Right hindlimb (tissue), 1 donor: ENCODE measurements at regions not wholly inside any gene's neighbourhood (a gene's known extent, or its start where the extent isn't known, plus 50 kb on each side); places are given as distances from the start of the nearest gene placed in this dataset.
"Not testable (repeated sequence)": the region's sequence is repeated elsewhere in the genome, so short reads cannot be mapped to it uniquely, and the experiment has no call there.

Experiments
- DNase-seq: peaks from one replicate; pipeline ENCODE4 v3.0.0-alpha.2; 2018

DNA sequence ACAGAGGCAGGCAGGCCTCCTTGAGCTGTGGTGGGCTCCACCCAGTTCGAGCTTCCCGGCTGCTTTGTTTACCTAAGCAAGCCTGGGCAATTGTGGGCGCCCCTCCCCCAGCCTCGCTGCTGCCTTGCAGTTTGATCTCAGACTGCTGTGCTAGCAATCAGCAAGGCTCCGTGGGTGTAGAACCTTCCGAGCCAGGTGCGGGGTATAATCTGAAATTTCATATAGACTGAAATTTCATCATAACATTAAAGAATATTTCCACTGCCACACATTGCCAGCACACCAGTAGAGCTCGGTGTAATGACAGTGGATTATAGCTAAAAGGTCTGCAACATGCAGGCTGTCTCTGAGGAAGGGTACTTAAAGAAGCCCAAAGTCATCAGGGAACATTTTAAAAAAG, 344.3 kb upstream of the COL8A1 start:
- not testable (repeated sequence) for DNase-seq

DNA sequence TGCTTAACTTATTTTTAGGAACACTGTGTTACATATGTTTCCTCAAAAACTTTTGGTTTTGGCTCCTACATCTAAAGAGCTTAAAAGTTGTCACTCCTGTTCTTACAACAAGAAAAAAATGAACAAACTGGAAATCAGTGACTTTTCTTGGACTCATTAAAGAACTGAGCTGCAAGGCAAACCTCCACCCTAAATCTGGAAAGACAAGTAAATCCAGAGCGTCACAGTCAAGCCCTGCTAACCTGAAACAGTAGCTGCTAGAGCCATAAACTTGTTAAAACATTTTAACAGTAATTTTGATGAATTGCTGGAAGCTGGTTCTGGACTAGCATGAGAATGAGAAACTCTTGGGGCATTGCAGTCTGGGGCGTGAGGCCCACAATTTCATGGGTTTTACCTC, 350.5 kb upstream of the COL8A1 start:
- DNase-seq = no peak

DNA sequence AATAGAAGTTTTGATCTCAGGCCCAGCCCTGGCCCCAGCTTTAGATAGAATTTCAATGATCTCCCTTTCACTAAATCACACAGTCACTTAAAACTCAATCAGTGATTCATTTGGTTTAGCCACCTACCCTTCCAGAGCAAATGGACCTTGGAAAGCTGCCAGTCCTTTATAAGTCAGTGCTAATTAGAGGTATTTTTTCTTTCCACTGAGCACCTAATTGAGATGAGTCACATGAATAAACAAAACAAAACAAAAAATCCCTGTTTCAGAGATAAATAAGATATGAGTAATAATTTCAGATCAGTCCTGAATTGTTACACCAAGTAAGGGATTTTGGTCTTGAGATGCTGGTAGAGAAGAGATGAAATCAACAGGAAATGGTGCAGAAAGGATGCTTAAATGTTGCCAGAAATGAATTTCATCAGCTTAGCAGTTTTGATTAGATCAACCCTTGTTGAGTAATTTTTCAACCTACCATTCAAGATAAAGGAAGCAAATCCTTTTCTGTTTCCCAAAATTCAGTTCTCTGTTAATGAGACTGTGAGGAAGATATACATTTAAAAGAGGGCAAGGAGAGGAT, 352.0 kb upstream of the COL8A1 start:
- no peak for DNase-seq

DNA sequence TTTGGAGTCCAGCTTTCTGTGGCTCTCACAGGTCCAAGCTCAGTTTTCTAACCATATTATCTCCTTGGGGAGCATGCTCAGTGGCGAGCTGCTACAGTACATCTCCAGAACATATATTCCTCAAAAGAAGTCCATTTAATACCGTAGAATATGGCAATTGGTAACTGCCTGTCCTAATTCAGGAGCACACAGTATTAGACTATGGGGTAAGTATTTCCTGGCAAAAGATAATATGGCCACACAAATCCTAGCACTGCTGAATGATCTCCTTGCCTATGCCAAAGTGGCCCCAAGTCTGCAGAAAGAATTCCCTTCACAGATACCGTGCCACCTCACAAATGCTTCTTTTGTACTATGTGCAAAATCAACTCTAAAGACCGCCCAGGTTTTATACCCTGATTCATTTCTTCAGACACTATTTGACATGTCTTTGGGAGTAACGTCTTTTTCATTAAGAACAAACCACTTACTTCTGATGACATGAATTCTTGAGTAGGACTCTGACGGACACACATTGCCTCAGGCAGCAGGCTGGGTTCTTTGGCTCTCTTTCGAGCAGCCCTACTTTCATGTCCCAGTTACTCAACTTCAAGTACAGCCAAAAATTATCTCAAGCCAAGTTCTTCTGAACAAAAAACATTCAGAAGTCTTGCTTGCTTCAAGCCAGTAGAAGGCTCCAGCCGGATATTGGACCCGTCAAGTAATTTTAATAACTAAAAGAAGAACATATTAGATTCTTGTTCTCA, 368.3 kb upstream of the DCBLD2 start:
- DNase-seq = no peak

DNA sequence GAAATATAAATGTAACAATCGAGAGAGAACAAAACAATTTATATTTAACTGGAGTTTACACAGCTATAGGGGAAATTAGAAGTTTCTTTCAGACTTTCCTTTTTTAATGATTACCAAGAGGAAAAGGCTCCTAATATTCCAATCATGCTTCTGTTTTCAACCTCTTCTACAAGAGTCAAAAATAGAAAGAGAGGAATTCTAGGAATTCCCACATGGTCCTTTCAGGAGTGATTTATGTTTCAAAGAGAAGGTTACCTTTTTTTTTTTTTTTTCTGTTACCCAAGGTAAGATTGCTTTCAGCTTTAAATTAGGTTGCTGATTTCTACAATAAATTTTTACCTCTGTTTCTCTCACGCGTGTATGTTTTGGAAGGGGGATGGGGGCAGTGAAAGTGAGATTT, 355.3 kb upstream of the DCBLD2 start:
- no peak for DNase-seq

DNA sequence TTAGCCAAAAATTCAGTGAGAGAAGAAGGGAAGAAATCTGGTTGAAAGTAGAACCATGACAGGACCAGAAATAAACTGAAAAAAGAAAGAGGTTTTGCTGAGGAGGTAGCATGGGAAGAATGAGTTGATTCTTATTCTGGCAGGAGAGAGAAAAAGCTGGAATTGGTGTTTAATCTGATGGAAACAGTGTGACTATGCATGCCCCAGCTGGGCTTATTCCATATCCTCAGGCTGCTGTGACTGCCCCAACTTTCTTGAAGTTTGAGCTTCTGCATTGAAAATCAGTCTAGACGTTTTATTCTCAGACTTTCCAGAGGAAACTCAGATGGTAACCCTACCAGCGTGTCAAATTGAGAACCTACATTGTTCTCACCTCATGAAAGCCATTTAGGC, 352.5 kb upstream of the DCBLD2 start:
- DNase-seq = no peak

DNA sequence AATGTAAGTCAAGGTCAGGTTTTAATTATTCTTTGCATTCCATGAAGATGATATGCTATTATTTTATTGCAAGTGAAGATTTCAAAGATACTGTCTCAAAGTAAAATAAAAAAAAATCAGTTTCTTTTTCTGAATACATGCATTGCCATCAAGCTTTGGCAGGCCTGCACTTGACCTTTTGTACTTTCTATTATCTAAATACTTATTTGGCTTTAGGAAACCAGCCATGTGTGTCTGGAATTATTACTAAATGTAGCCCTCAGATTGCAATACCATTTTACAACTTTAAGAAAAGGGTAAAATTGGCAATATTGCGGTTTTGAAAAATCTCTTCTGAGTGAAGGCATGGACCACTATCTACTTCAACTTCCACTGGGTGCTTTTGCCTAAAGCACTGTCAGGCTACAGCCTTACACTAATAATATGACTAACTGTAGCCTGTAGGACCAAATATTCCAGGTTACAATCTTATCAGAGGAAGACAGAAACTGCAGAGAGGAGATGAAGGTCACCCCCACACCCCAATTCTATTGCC, 349.4 kb upstream of the DCBLD2 start:
- DNase-seq = no peak

DNA sequence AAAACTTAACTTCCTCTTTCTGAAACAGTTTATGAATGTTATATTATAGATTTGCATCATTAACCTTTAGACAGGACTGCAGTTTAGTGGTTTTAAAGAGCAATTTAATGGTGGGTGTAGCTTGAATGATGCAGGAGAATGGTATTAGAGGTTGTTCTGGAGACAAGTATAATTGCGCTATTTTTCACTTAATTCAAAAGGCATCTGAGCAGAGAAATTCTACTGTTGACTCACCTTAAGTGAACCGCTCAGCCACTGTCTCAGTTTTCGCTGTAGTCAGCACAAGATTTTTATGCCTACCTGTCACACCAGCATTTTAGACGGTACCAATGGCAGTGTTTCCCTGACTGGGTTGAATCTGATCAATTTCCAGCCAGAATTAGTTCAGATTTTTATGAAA, 348.8 kb upstream of the DCBLD2 start:
- no peak for DNase-seq

DNA sequence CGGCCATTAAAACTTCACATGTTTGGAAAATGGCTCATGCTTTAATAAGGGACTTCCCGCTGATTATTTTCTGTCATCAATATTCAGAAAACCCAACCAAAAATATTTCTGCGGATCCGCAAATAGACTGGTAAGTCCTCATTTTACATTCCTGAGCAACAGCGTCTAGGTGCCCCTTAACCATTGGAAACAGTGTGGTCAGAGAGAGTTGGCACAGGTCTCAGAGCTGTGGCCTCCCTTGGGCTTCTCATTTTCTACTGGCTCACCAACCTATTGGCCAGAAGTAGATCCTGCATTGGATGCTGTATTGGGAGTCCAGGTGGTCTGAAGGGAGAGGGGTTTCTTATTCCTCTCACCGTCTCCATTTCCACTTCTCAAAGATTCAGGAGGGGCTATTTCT, 348.1 kb upstream of the DCBLD2 start:
- DNase-seq = peak; percentile 33

DNA sequence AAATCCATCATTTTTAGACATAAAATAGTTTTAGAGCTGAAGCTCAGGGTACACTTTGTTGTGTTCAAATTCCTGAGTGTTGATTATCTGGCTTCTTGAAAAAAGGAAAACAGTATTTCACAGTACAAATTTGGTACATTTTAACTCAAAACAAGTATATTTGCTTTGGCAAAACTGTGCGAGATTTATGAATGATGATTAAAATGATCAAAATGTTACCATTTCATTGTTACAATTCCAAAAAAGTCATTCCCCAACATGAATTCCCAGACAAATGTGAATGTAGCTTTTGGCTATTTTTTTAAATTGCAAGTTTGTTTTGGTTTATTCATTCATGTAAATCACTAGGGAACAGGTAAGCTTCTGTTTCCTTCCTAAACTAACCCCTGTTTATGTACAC, 347.4 kb upstream of the DCBLD2 start:
- no peak for DNase-seq

DNA sequence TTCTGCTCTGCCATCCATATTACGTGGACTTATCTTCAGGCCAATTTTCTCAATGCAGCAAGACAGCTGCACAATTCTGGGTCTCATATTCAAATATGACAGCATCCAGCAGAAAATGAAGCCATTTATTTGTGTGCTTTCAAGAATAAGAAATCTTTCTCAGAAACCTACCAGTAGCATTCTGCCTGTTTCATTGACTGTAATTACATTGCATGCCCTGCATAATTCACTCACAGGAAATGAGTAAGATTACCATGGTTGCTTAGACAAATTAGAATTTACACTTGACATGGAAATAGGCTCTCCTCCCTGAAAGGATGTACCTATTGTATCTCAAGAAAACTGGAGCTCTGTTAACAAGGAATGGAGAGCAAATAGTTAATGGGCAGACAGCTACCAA, 346.6 kb upstream of the DCBLD2 start:
- no peak for DNase-seq

DNA sequence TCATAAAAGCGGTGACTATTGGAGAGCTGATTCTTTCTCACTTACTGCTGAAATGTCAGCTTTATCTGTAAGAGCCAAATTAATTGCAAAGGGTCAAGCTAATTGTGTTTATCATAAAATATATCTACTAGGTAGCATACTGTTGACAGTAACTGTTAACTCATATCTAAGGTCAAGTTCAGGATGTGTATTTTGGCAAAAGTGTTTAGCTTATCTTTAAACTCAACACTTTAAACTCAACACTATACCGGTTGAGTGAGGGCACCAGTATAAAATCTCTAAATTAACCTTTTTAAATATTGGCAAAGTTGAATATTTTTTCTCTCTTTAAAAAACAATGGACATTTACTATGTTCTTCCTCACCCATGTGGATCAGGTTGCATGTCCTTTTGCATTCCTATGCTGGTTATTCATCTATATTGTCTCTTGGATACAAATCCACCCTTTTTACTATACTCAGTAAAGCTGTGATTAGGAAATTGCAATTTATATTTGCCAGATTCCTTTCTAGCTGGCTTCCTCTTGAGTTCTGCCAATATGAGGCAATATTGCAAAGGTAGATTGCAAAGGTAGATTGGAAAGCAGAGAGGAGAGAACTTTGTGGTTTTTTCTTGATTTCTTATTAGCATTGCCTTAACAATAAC, 344.6 kb upstream of the DCBLD2 start:
- DNase-seq = no peak

DNA sequence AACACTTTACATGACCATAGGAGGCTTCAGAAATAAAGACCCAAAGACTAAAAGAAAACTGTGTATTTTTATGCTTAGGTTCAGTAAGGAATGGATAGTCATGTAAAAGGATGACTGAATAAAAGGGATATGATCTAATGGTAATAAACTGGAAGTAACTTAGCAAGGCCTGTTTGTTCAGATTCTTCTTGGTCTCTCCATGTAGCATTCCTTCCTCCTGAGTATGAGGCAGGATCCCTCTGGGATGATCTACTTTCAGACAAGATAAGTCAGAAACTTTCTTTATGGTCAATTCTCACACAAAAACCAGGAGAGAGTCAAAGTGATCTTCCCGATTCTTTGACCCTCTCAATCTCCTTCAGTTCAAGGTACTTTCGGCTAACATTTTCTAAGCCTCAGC, 340.8 kb upstream of the DCBLD2 start:
- no peak for DNase-seq

DNA sequence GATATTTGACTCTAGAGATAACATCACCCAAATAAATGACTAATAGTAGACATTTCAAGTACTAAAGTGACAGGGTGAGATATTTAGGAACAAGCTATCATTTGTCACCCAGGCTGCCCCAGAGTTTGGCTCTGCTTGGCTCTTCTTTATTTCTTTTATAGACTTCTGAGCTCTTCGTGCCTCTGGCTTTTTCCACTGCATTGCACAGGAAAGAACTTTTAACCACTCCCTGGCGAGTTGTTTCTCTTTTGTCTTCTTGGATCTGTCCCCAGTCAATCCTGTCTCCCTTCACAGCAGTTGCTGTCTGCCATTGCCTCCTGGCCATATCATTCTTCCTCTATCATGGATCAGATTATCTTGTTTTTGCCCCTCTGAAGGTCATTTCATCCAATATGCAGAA, 339.2 kb upstream of the DCBLD2 start:
- DNase-seq = no peak

DNA sequence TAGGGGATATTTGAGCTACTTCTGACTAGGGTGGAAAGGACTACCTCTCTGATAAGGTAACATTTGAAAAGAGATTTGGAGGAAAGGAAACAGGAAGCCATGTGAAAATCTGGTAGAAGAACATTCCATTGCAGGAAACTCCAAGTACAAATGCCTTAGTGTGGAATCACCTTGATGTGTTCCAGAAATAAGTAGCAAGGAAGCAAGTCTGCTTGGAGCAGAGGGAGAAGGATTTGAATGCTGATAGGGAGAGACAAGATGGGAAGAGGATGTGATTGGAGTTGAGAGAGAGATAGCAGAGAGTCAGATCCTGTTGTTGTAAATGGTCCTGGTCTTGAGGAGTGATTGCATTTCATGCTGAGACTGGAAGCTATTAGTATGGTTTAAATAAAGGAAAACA, 335.1 kb upstream of the DCBLD2 start:
- no peak for DNase-seq

DNA sequence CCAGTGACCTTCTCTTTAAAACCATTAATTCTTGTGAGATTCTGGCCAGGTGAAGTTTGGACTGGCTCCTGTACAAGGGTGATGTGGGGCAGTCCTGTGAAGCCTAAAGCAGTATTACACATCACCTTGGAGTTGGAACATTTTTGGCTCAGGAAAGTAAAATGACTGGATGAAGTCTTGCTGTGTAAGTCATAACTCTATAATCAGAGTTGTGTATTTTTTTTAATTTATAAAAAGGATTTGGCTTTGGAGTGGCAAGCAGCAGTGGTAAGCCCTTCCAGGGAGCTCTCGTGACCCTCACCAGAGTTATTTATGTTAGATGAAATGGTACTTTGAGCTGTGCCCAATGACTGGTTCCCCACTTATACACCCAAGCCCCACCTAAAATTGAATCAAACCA, 331.2 kb upstream of the DCBLD2 start:
- DNase-seq = no peak

DNA sequence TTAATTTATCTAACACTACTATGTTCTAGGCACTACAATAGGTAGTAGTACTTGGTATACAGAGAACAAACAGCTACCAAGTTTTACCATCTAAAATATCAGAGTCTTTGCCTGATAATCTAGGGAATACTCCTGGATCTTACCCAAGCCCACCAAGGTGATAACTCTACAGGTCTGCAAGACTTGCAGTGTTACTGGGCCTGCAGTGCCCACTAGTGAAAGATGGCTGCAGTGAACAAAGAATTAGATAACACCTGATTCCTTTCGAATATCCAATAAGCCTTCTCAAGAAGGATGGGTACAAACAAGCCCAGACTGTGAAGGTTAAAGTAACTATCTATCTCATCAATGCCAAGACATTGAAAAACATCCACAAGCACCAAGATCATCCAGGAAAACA, 317.0 kb upstream of the DCBLD2 start:
- DNase-seq = no peak

DNA sequence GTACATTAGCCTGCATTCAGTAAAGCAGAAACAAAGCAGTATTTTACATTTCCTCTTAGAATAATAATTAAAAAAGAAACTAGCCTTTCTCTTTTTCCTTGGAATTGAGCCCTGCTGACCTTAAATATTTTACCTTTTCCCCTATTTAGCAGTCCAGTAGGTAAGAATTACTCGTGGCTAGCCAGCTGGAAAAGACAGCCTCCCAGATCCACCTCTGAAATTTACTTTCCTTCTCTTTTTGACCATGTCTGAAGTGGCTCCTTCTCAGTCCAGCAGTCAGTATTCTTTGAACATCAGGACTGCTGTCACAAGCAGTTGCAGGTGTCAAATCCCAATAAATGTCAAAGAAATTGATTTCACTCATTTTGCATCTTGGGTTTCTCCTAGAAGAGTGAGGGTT, 311.5 kb upstream of the DCBLD2 start:
- no peak for DNase-seq

DNA sequence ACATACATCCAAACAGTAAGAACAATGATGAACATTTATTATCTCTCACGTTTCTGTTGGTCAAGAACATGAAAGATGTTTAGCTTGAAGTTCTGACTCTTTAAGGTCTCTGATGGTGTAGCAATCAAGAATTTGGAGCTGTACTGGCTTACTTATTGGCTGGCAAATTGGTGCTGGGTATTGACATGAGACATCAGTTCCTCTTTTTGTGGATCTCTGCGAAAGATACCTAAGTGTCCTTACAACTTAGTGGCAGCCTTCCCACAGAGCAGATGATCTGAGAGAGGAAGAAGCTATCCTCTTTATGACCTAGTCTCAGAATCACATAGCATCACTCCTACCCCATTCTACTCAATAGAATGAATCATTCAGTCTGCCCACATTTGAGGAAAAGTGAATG, 309.8 kb upstream of the DCBLD2 start:
- no peak for DNase-seq

DNA sequence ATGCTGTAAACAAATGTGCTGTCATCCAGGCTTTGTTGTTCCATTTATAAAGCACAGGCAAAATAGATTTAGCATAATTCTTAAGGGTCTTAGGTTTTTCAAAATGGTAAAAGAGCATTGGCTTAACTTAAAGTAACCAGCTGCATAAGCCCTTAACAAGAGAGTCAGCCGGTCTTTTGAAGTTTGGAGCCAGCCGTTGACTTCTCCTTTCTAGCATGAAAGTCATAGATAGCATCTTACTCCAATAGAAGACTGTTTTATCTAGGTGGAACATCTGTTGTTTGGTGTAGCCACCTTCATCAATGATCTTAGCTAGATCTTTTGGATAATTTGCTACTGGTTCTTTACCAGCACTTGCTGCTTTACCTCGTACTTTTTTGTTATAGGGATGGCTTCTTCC, 297.5 kb upstream of the DCBLD2 start:
- DNase-seq = no peak

DNA sequence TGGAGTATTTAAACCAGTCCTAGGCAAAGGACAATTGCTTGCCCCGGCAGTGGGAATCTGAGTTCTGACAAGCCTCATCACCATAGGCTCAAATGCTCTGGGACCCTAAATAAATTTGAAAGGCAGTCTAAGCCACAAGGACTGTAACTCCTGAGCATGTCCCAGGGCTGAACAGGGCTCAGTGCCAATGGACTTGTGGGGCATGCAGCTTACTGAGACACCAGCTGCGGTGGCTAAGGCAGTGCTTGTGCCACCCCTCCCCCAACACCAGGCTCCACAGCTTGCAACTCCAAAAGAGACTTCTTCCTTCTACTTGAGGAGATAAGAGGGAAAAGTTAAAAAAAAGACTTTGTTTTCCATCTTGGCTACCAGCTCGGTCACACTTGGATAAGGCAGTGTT, 289.7 kb upstream of the DCBLD2 start:
- no peak for DNase-seq

DNA sequence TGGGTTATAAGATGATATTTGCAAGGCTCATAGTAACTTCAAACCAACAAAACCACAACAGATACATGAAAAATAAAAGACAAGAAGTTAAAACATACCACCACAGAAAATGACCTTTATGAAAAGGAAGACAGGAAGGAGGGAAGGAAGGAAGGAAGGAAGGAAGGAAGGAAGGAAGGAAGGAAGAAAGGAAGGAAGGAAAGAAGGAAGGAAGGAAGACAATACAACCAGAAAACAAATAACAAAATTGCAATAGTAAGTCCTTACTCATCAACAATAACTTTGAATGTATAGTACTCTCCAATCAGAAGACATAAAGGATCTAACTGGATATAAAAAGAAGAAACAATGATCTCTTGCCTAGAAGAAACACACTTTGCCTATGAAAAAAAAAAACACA, 287.4 kb upstream of the DCBLD2 start:
- DNase-seq = no peak

DNA sequence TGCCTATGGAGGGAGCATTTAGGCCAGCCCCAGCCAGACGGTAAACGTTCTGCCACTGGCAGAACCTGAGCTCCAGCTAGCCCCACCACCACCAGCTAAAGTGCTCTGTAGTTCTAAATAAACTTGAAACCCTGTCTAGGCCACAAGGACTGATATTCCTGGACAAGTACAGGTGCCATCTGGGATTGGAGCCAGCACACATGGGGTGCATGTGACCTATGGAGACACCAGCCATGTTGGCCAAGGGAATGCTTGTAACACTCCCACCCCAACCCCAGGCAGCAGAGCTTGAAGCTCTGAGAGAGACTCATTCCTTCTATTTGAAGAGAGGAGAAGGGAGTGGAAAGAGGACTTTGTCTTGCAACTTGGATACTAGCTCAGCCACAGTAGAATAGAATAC, 284.5 kb upstream of the DCBLD2 start:
- no peak for DNase-seq

DNA sequence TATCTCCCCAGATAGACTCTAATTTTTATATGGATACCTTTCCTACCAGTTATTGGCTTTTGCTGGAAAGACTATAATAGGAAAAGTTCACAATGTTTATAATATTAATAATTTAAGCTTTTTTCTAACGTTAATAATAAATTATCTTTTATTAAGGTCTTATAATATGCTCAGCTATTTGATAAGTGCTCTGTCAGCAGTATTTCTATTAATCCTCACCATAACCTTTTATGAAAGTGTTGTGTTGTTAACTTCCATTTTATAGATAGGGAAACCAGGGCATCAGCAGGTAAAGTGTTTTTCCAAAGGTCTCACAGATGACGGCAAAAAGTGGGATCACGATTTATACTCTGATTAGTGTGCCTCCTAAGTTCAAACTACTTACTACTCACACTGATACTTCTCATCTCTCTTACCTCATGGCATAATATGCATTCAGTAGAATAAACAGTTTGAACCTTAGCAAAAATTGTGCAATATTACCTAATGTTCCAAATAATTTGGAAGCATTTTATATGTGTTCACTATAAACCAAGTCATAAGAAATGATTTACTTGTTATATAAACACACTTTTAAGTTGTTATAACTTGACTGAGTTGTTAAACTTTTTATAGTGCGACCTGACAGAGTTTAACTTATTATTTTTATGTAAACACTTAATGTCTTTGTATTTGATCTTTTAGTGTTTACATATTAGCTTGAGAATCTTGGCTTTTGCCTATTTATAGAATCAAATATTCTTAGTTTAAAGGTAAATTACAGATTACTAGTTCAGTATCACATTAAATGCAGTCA, 274.9 kb upstream of the DCBLD2 start:
- DNase-seq = no peak
